SU-DHL-6 (cell line): ENCODE measurements at regions not wholly inside any gene's neighbourhood (a gene's known extent, or its start where the extent isn't known, plus 50 kb on each side); places are given as distances from the start of the nearest gene placed in this dataset.

Experiments
- H2AFZ ChIP-seq: fragments of 200-600 bp; sonication (generic); 2 replicates; pipeline ENCODE4 v1.6.1; 2014; ENCODE audit warnings: low read depth, mild to moderate bottlenecking, moderate library complexity, mixed read lengths, antibody characterized with exemption, low read length; ENCODE audit not compliant: severe bottlenecking
- H3F3A ChIP-seq: fragments of 200-600 bp; shearing (Covaris generic); 2 replicates; pipeline ENCODE4 v1.6.0; 2016; ENCODE audit warnings: antibody characterized with exemption, mild to moderate bottlenecking; ENCODE audit not compliant: insufficient read depth
- H3K27ac ChIP-seq: fragments of 200-600 bp; sonication (generic); 2 replicates; pipeline ENCODE4 v1.5.1; 2016; ENCODE audit warnings: low read depth, mild to moderate bottlenecking, low read length, moderate library complexity, mixed read lengths
- H3K27me3 ChIP-seq: fragments of 200-600 bp; sonication (generic), shearing (Covaris generic); 2 replicates; pipeline ENCODE4 v1.6.0; 2014; ENCODE audit warnings: mild to moderate bottlenecking, low read length
- H3K36me3 ChIP-seq: fragments of 200-600 bp; sonication (generic); 2 replicates; pipeline ENCODE4 v1.6.1; 2014; ENCODE audit warnings: mild to moderate bottlenecking, low read length, mixed read lengths
- H3K4me2 ChIP-seq: fragments of 300-600, 200-600 bp; shearing (Covaris generic), sonication (generic); 2 replicates; pipeline ENCODE4 v1.6.0; 2014; ENCODE audit warnings: low read length, low read depth, mild to moderate bottlenecking; ENCODE audit not compliant: poor library complexity, severe bottlenecking
- H3K4me3 ChIP-seq: fragments of 200-600 bp; sonication (generic); 2 replicates; pipeline ENCODE4 v1.5.1; 2014; ENCODE audit warnings: antibody characterized with exemption, low read length, mild to moderate bottlenecking, mixed read lengths; ENCODE audit not compliant: insufficient read depth, poor library complexity, severe bottlenecking
- H3K79me2 ChIP-seq: fragments of 200-600 bp; sonication (generic); 2 replicates; pipeline ENCODE4 v1.6.1; 2014; ENCODE audit warnings: mild to moderate bottlenecking, low read length, moderate library complexity; ENCODE audit not compliant: insufficient read depth
- H3K9ac ChIP-seq: fragments of 200-600 bp; sonication (generic); 2 replicates; pipeline ENCODE4 v1.7.0; 2014; ENCODE audit warnings: mild to moderate bottlenecking, low read length
- H3K9me2 ChIP-seq: fragments of 200-600 bp; sonication (generic); replicated peaks from 2 replicates; pipeline ENCODE4 v1.6.1; 2014; ENCODE audit warnings: low read length; ENCODE audit not compliant: insufficient read depth
- H3K9me3 ChIP-seq: fragments of 200-600 bp; sonication (generic); 2 replicates; pipeline ENCODE4 v1.6.1; 2014; ENCODE audit warnings: low read length, mixed read lengths; ENCODE audit not compliant: insufficient read depth
- H4K20me1 ChIP-seq: fragments of 200-600 bp; sonication (generic); 2 replicates; pipeline ENCODE4 v1.6.1; 2014; ENCODE audit warnings: low read depth, mild to moderate bottlenecking, antibody characterized with exemption, low read length, moderate library complexity, mixed read lengths
- EZH2phosphoT487 ChIP-seq: fragments of 200-600 bp; sonication (generic), shearing (Covaris generic); conservative IDR thresholded peaks from 2 replicates; pipeline ENCODE4 v1.6.1; 2018; ENCODE audit warnings: mild to moderate bottlenecking, antibody characterized with exemption, low read length, moderate library complexity, mixed read lengths
- TF ChIP-seq, protein P1 (sequence below): fragments of 200-600 bp; sonication (generic); IDR thresholded peaks from one replicate; pipeline ENCODE4 v1.5.1; 2017; ENCODE audit warnings: antibody characterized with exemption, mild to moderate bottlenecking, low read length, moderate library complexity; ENCODE audit not compliant: insufficient read depth, poor library complexity, severe bottlenecking

DNA sequence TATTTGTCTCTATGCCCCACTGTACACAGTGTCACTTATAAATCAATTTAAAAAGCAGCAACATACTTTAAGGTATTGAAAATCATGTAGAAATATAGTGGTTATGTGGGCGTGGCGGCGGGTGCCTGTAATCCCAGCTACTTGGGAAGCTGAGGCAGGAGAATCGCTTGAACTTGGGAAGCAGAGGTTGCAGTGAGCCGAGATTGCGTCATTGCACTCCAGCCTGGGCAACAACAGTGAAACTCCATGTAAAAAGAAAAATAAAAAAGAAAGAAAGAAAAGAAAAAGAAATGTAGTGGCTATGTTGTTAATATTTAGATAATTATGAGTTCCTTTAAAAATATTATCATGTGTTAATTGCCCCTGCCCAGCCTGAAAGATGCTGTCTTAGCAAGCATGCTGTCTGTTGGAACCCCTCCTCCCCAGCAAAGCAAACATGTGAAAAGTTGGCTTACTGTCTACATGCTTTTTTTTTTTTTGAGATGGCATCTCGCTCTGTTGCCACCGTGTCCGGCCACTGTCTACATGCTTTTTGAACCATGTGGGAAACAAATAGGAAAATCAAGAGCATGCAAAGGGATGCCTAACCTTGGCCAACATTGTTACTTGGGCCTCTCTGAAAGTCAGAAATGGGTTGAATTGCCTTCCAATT lies 151.4 kb upstream of the TSHZ2 start:
- Histone ChIP-seq H3K79me2 (no peaks in the 10 kb centered on the region), H3K4me3 (no peak overlapping the region), H4K20me1 (no peaks in the 10 kb centered on the region), H3K9me3 (no peaks in the 10 kb centered on the region), H3K27ac (no peak overlapping the region), H3K4me2 (no peak overlapping the region), H3K27me3 (no peaks in the 10 kb centered on the region), H3K36me3 (no peaks in the 10 kb centered on the region), H3K9ac (no peak overlapping the region), H3K9me2 (no peaks in the 10 kb centered on the region), H3F3A (no peaks in the 10 kb centered on the region), H2AFZ (no peak overlapping the region)
- TF ChIP-seq EZH2phosphoT487: no peak
- TF ChIP-seq, protein P1, sequence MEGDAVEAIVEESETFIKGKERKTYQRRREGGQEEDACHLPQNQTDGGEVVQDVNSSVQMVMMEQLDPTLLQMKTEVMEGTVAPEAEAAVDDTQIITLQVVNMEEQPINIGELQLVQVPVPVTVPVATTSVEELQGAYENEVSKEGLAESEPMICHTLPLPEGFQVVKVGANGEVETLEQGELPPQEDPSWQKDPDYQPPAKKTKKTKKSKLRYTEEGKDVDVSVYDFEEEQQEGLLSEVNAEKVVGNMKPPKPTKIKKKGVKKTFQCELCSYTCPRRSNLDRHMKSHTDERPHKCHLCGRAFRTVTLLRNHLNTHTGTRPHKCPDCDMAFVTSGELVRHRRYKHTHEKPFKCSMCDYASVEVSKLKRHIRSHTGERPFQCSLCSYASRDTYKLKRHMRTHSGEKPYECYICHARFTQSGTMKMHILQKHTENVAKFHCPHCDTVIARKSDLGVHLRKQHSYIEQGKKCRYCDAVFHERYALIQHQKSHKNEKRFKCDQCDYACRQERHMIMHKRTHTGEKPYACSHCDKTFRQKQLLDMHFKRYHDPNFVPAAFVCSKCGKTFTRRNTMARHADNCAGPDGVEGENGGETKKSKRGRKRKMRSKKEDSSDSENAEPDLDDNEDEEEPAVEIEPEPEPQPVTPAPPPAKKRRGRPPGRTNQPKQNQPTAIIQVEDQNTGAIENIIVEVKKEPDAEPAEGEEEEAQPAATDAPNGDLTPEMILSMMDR: no peak

DNA sequence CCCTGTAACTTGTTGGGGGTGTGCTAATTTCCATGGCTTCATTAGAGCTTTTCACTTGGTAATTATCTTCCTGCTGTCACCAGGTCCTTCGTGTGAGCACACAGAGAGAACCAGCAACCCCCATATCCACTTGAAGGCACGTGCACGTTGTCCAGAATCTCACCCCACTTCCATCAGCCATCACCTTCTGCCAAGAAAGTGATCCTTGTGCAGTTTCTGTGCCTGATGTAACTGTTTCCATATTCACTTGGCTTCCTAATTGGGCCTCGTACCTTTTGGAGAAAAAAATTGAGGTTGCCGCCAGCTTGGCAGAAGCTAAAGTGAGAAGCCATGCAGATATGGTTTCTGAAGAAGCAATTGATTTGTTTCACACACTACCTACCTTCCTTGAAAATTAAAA lies 153.7 kb upstream of the TSHZ2 start:
- Histone ChIP-seq H3K9me2 (no peaks in the 10 kb centered on the region), H3K27me3 (no peaks in the 10 kb centered on the region), H3K79me2 (no peaks in the 10 kb centered on the region), H3F3A (no peaks in the 10 kb centered on the region), H3K4me2 (no peak overlapping the region), H2AFZ (no peak overlapping the region), H3K9me3 (no peaks in the 10 kb centered on the region), H3K27ac (no peak overlapping the region), H3K9ac (no peak overlapping the region), H3K4me3 (no peak overlapping the region), H4K20me1 (no peaks in the 10 kb centered on the region), H3K36me3 (no peaks in the 10 kb centered on the region)
- TF ChIP-seq, protein P1: no peak
- no peak for TF ChIP-seq EZH2phosphoT487

DNA sequence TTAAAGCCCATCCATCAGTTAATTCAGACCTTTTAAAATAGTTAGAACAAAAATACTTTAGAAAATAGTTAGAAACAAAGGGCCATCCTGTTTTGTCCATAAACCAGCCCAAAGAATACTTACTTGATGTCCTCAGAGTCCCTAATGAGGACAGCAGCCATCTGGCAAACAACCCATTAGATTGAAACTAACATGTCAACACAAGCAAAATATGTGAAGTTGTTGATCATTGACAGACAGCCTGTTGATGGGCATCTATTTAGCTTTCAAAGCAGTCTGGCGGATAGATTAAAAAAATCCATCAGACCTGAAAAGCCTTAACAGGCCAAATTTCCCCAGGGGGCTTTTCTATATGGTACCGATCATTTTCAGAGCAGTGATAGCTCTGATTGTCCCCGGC lies 154.2 kb upstream of the TSHZ2 start:
- H3K36me3 ChIP-seq: no peaks in the 10 kb centered on the region
- no peaks in the 10 kb centered on the region for H3F3A ChIP-seq
- H3K27me3 ChIP-seq: no peaks in the 10 kb centered on the region
- no peaks in the 10 kb centered on the region for H3K79me2 ChIP-seq
- no peak overlapping the region for H3K27ac ChIP-seq
- no peak overlapping the region for H2AFZ ChIP-seq
- no peak overlapping the region for H3K9ac ChIP-seq
- H3K4me3 ChIP-seq: no peak overlapping the region
- no peaks in the 10 kb centered on the region for H3K9me2 ChIP-seq
- H3K9me3 ChIP-seq: no peaks in the 10 kb centered on the region
- H3K4me2 ChIP-seq: no peak overlapping the region
- no peaks in the 10 kb centered on the region for H4K20me1 ChIP-seq
- TF ChIP-seq, protein P1: no peak
- no peak for TF ChIP-seq EZH2phosphoT487
